ENCODE measurements at regions not wholly inside any gene's neighbourhood (a gene's known extent, or its start where the extent isn't known, plus 50 kb on each side); places are given as distances from the start of the nearest gene placed in this dataset.
A peak's percentile ranks its signal among the peaks of the same experiment; 100 is the strongest.

GRCh38 chr6:165263-165662, 127.0 kb upstream of the DUSP22 start:
- no peak for DNase-seq
- ChIA-PET CTCF (interaction anchor here (1.1 to 1.2 kb wide), 2 partner anchors 17 to 428 kb away, joined by 3 read pairs; no protein-coding TSS in a partner anchor), POLR2A (no interaction called here)
- Mint-ChIP-seq H3K4me1 (ENCODE audit: low read depth) (no peaks in the 10 kb centered on the region), H3K27me3 (peaks cover 6% of the 10 kb centered on the region), H3K36me3 (ENCODE audit: low read depth) (no peaks in the 10 kb centered on the region), H3K27ac (no peak overlapping the region), H3K9me3 (no peaks in the 10 kb centered on the region), H3K4me3 (no peak overlapping the region)
- no peak for ATAC-seq
- intact Hi-C loops (cut with micrococcal nuclease): no loop called here
- TF ChIP-seq CTCF (IDR thresholded peaks at IDR 0.05): no peak

GRCh38 chr6:165906-166305, 126.4 kb upstream of the DUSP22 start:
- no peak for TF ChIP-seq CTCF (IDR thresholded peaks at IDR 0.05)
- intact Hi-C loops (cut with micrococcal nuclease): no loop called here
- no peak for ATAC-seq
- H3K4me3 Mint-ChIP-seq: no peak overlapping the region
- no peak overlapping the region for H3K27ac Mint-ChIP-seq
- no peaks in the 10 kb centered on the region for H3K4me1 Mint-ChIP-seq (ENCODE audit: low read depth)
- POLR2A ChIA-PET: interaction anchor here (1.3 kb wide), 1 partner anchor 15 kb away, joined by 4 read pairs; no protein-coding TSS in a partner anchor
- peaks cover 2% of the 10 kb centered on the region for H3K27me3 Mint-ChIP-seq
- H3K36me3 Mint-ChIP-seq (ENCODE audit: low read depth): no peaks in the 10 kb centered on the region
- DNase-seq: no peak
- no peaks in the 10 kb centered on the region for H3K9me3 Mint-ChIP-seq
- CTCF ChIA-PET: interaction anchor here (1.0 kb wide), 1 partner anchor 131 kb away, joined by 3 read pairs; no protein-coding TSS in a partner anchor

- H3K27ac Mint-ChIP-seq: no peak overlapping the region
- intact Hi-C loops (cut with micrococcal nuclease): no loop called here
- H3K4me3 Mint-ChIP-seq: no peak overlapping the region
- ChIA-PET POLR2A (interaction anchor here (0.6 to 1.5 kb wide), 3 partner anchors 11 to 309 kb away, joined by 3 to 4 read pairs (median 4); no protein-coding TSS in a partner anchor), CTCF (interaction anchor here (0.7 to 2.0 kb wide), 23 partner anchors 9 to 597 kb away, joined by 3 to 15 read pairs (median 4); no protein-coding TSS in a partner anchor)
- H3K9me3 Mint-ChIP-seq: peaks cover 8% of the 10 kb centered on the region
- H3K27me3 Mint-ChIP-seq: peaks cover 4% of the 10 kb centered on the region
- peak; percentile 76 for TF ChIP-seq CTCF (IDR thresholded peaks at IDR 0.05)
- DNase-seq (no peak), ATAC-seq (no peak)
- peaks cover 4% of the 10 kb centered on the region for H3K4me1 Mint-ChIP-seq (ENCODE audit: low read depth)
- H3K36me3 Mint-ChIP-seq (ENCODE audit: low read depth): no peaks in the 10 kb centered on the region
Measured at GRCh38 chr6:168865-169455, 123.3 kb upstream of the DUSP22 start.

GRCh38 chr6:174036-174435, 118.3 kb upstream of the DUSP22 start:
- POLR2A ChIA-PET: no interaction called here
- H3K36me3 Mint-ChIP-seq (ENCODE audit: low read depth): no peaks in the 10 kb centered on the region
- H3K27ac Mint-ChIP-seq: no peak overlapping the region
- H3K27me3 Mint-ChIP-seq: peaks cover 8% of the 10 kb centered on the region
- no peak overlapping the region for H3K4me3 Mint-ChIP-seq
- DNase-seq: no peak
- no peak for ATAC-seq
- H3K9me3 Mint-ChIP-seq: peaks cover 8% of the 10 kb centered on the region
- intact Hi-C loops (cut with micrococcal nuclease): no loop called here
- peaks cover 4% of the 10 kb centered on the region for H3K4me1 Mint-ChIP-seq (ENCODE audit: low read depth)
- no peak for TF ChIP-seq CTCF (IDR thresholded peaks at IDR 0.05)
- CTCF ChIA-PET: no interaction called here

GRCh38 chr6:175680-176079, 116.6 kb upstream of the DUSP22 start:
- DNase-seq (no peak), ATAC-seq (no peak)
- Mint-ChIP-seq H3K4me3 (no peak overlapping the region), H3K36me3 (ENCODE audit: low read depth) (no peaks in the 10 kb centered on the region), H3K4me1 (ENCODE audit: low read depth) (peaks cover 12% of the 10 kb centered on the region), H3K9me3 (peaks cover 11% of the 10 kb centered on the region), H3K27ac (no peak overlapping the region), H3K27me3 (peaks cover 11% of the 10 kb centered on the region)
- intact Hi-C loops (cut with micrococcal nuclease): no loop called here
- POLR2A ChIA-PET: no interaction called here
- CTCF ChIA-PET: no interaction called here
- TF ChIP-seq CTCF (IDR thresholded peaks at IDR 0.05): no peak
